Smooth muscle cell (in vitro differentiated cells): ENCODE measurements at regions not wholly inside any gene's neighbourhood (a gene's known extent, or its start where the extent isn't known, plus 50 kb on each side); places are given as distances from the start of the nearest gene placed in this dataset.

Experiments
- DNase-seq: peaks from one replicate; lab custom pipeline; 2025; ENCODE audit not compliant: unreplicated experiment; lab: John Stamatoyannopoulos, UW
- H2AFZ ChIP-seq: fragments of 200-600 bp; sonication (generic); 2 replicates; pipeline ENCODE4 v1.6.0; 2016; ENCODE audit warnings: antibody characterized with exemption, low read depth, mild to moderate bottlenecking
- H3F3A ChIP-seq: fragments of 200-600 bp; sonication (generic); 2 replicates; pipeline ENCODE4 v1.6.0; 2017; ENCODE audit warnings: antibody characterized with exemption, low read depth
- H3K27ac ChIP-seq: fragments of 200-600 bp; sonication (generic); 2 replicates; pipeline ENCODE4 v1.5.1; 2016; ENCODE audit warnings: low read depth, mild to moderate bottlenecking
- H3K27me3 ChIP-seq: fragments of 200-600 bp; sonication (generic); 2 replicates; pipeline ENCODE4 v1.6.1; 2016; ENCODE audit warnings: low read depth, mild to moderate bottlenecking
- H3K36me3 ChIP-seq: fragments of 200-600 bp; sonication (generic); 2 replicates; pipeline ENCODE4 v1.5.1; 2016; ENCODE audit warnings: low read depth
- H3K4me1 ChIP-seq: fragments of 200-600 bp; sonication (generic); 2 replicates; pipeline ENCODE4 v1.5.1; 2016; ENCODE audit warnings: low read depth
- H3K4me2 ChIP-seq: fragments of 200-600 bp; sonication (generic); 2 replicates; pipeline ENCODE4 v1.6.0; 2016; ENCODE audit warnings: mild to moderate bottlenecking
- H3K4me3 ChIP-seq: fragments of 200-600 bp; sonication (generic); 2 replicates; pipeline ENCODE4 v1.5.1; 2016; ENCODE audit warnings: mild to moderate bottlenecking
- H3K79me2 ChIP-seq: fragments of 200-600 bp; sonication (generic); 2 replicates; pipeline ENCODE4 v1.6.0; 2016; ENCODE audit warnings: low read depth, mild to moderate bottlenecking
- H3K9ac ChIP-seq: fragments of 200-600 bp; sonication (generic); 2 replicates; pipeline ENCODE4 v1.6.0; 2016; ENCODE audit warnings: low read depth
- H3K9me3 ChIP-seq: fragments of 200-600 bp; sonication (generic); replicated peaks from 2 replicates; pipeline ENCODE4 v1.5.1; 2016; ENCODE audit warnings: low read depth
- H4K20me1 ChIP-seq: fragments of 200-600 bp; sonication (generic); 2 replicates; pipeline ENCODE4 v1.6.0; 2016; ENCODE audit warnings: low read depth
- WGBS: methylation state at CpG from one replicate; pipeline ENCODE4 v1.1.7; 2016; ENCODE audit warnings: low lambda C conversion rate; 5-methylcytosine and 5-hydroxymethylcytosine counted together
- TF ChIP-seq, protein P1 (sequence below): fragments of 200-600 bp; sonication (generic); IDR thresholded peaks from 2 replicates; pipeline ENCODE4 v1.5.1; 2017; ENCODE audit warnings: borderline replicate concordance, mild to moderate bottlenecking, antibody characterized with exemption; ENCODE audit not compliant: insufficient read depth, poor library complexity, severe bottlenecking

GRCh38 chr1:221290669-221291068 is 411.4 kb downstream of the HLX start:
- H3K27me3 ChIP-seq: no peaks in the 10 kb centered on the region
- TF ChIP-seq, protein P1, sequence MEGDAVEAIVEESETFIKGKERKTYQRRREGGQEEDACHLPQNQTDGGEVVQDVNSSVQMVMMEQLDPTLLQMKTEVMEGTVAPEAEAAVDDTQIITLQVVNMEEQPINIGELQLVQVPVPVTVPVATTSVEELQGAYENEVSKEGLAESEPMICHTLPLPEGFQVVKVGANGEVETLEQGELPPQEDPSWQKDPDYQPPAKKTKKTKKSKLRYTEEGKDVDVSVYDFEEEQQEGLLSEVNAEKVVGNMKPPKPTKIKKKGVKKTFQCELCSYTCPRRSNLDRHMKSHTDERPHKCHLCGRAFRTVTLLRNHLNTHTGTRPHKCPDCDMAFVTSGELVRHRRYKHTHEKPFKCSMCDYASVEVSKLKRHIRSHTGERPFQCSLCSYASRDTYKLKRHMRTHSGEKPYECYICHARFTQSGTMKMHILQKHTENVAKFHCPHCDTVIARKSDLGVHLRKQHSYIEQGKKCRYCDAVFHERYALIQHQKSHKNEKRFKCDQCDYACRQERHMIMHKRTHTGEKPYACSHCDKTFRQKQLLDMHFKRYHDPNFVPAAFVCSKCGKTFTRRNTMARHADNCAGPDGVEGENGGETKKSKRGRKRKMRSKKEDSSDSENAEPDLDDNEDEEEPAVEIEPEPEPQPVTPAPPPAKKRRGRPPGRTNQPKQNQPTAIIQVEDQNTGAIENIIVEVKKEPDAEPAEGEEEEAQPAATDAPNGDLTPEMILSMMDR: no peak
- H3K9me3 ChIP-seq: no peaks in the 10 kb centered on the region
- DNase-seq: no peak
- no peak overlapping the region for H3K4me3 ChIP-seq
- no peaks in the 10 kb centered on the region for H4K20me1 ChIP-seq
- no peak overlapping the region for H2AFZ ChIP-seq
- no peaks in the 10 kb centered on the region for H3K36me3 ChIP-seq
- H3K79me2 ChIP-seq: no peaks in the 10 kb centered on the region
- H3K4me2 ChIP-seq: no peak overlapping the region
- no peaks in the 10 kb centered on the region for H3F3A ChIP-seq
- no peak overlapping the region for H3K9ac ChIP-seq
- no peak overlapping the region for H3K27ac ChIP-seq
- H3K4me1 ChIP-seq: peaks cover 12% of the 10 kb centered on the region
- WGBS: 89% methylated on average over 4 of the region's 4 CpGs

DNA sequence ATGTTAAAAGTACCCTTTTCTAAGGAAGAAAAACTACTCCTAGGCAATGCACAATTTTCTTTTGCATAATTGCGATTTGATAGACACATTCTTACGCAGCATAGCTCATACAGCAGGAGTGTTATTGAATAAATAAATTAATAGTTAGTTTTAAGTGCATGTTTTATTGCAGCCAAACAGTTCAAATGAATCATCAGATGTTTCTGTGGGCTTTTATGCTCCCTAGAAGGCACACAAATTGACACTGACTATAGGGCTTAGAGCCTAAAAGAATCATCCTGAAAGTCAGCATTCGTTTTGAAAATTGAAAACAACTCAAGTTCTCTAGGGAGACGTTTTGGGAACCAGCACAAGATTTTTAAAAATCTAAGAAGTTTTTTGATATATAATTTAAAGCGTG is 411.9 kb downstream of the HLX start:
- DNase-seq: no peak
- WGBS: 77% methylated on average over 5 of the region's 5 CpGs
- Histone ChIP-seq H2AFZ (no peak overlapping the region), H3K4me2 (no peak overlapping the region), H3K9ac (no peak overlapping the region), H3K27me3 (no peaks in the 10 kb centered on the region), H3F3A (no peaks in the 10 kb centered on the region), H3K4me1 (peaks cover 10% of the 10 kb centered on the region), H3K9me3 (no peaks in the 10 kb centered on the region), H3K27ac (no peak overlapping the region), H3K4me3 (no peak overlapping the region), H3K79me2 (no peaks in the 10 kb centered on the region), H4K20me1 (no peaks in the 10 kb centered on the region), H3K36me3 (no peaks in the 10 kb centered on the region)
- TF ChIP-seq, protein P1: no peak

GRCh38 chr1:221292652-221293051 is 413.4 kb downstream of the HLX start:
- Histone ChIP-seq H3K36me3 (no peaks in the 10 kb centered on the region), H3K9me3 (no peaks in the 10 kb centered on the region), H3K4me2 (no peak overlapping the region), H2AFZ (no peak overlapping the region), H3K4me1 (no peaks in the 10 kb centered on the region), H3K27me3 (no peaks in the 10 kb centered on the region), H3K79me2 (no peaks in the 10 kb centered on the region), H3K9ac (no peak overlapping the region), H4K20me1 (no peaks in the 10 kb centered on the region), H3K4me3 (no peak overlapping the region), H3F3A (no peaks in the 10 kb centered on the region), H3K27ac (no peak overlapping the region)
- TF ChIP-seq, protein P1: no peak
- no peak for DNase-seq
- WGBS: 86% methylated on average over 8 of the region's 8 CpGs

DNA sequence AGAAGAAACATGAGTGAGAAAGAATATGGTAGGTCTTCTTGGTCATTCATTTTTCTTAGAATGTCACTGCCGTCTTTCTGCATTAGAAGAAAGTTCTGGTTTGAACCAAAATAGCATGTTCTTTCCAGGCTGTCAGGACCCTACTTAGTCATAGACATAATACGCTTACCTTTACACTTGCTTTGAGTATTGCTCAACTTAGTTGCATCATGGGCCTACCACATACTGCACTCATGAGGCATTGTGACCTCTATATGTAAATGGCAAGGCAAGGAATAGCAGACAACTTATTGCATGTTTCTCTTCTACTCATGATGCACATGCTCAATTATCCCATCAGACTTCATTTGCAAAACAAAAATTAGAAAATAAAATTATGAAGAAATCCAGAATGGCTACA is 415.0 kb downstream of the HLX start:
- no peak overlapping the region for H3K4me2 ChIP-seq
- no peaks in the 10 kb centered on the region for H3K79me2 ChIP-seq
- H3K9me3 ChIP-seq: no peaks in the 10 kb centered on the region
- H3F3A ChIP-seq: no peaks in the 10 kb centered on the region
- no peak overlapping the region for H2AFZ ChIP-seq
- H3K36me3 ChIP-seq: no peaks in the 10 kb centered on the region
- no peaks in the 10 kb centered on the region for H3K27me3 ChIP-seq
- H3K27ac ChIP-seq: no peak overlapping the region
- H3K4me1 ChIP-seq: no peaks in the 10 kb centered on the region
- DNase-seq: no peak
- H4K20me1 ChIP-seq: no peaks in the 10 kb centered on the region
- no peak overlapping the region for H3K9ac ChIP-seq
- no peak overlapping the region for H3K4me3 ChIP-seq
- WGBS: 72% methylated on average over 2 of the region's 2 CpGs
- TF ChIP-seq, protein P1: no peak
